WTC11 (cell line): ENCODE measurements at regions not wholly inside any gene's neighbourhood (a gene's known extent, or its start where the extent isn't known, plus 50 kb on each side); places are given as distances from the start of the nearest gene placed in this dataset.

Source experiments
- FOXK1 ChIP-seq: sonication (generic); formaldehyde crosslinking; IDR thresholded peaks from 2 replicates; pipeline ENCODE4 v1.8.0; 2022; ENCODE audit warnings: mild to moderate bottlenecking, moderate library complexity, missing genetic modification reagents
- NFE2L1 ChIP-seq: sonication (generic); formaldehyde crosslinking; IDR thresholded peaks from 2 replicates; pipeline ENCODE4 v1.8.1; 2023; ENCODE audit warnings: missing genetic modification reagents
- SP1 ChIP-seq: sonication (generic); formaldehyde crosslinking; conservative IDR thresholded peaks from 2 replicates; pipeline ENCODE4 v1.8.1; 2022; ENCODE audit warnings: missing genetic modification reagents
- TF ChIP-seq, protein P1 (sequence below): fragments of 200-600 bp; IDR thresholded peaks from 2 replicates; pipeline ENCODE4 v1.8.0; 2022; ENCODE audit warnings: antibody characterized with exemption

- TF ChIP-seq SP1 (CRISPR knock-in tag) = no peak
- TF ChIP-seq, protein P1, sequence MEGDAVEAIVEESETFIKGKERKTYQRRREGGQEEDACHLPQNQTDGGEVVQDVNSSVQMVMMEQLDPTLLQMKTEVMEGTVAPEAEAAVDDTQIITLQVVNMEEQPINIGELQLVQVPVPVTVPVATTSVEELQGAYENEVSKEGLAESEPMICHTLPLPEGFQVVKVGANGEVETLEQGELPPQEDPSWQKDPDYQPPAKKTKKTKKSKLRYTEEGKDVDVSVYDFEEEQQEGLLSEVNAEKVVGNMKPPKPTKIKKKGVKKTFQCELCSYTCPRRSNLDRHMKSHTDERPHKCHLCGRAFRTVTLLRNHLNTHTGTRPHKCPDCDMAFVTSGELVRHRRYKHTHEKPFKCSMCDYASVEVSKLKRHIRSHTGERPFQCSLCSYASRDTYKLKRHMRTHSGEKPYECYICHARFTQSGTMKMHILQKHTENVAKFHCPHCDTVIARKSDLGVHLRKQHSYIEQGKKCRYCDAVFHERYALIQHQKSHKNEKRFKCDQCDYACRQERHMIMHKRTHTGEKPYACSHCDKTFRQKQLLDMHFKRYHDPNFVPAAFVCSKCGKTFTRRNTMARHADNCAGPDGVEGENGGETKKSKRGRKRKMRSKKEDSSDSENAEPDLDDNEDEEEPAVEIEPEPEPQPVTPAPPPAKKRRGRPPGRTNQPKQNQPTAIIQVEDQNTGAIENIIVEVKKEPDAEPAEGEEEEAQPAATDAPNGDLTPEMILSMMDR = no peak
- TF ChIP-seq FOXK1 = no peak
- no peak for TF ChIP-seq NFE2L1 (CRISPR knock-in tag)
Observed at GRCh38 chr16:62652441-62653120, 616.3 kb upstream of the CDH8 start.
